Activated naive CD4-positive, alpha-beta T cell treated with anti-CD3 and anti-CD28 coated beads, Interleukin-2, amount 10 ng/mL, durations not matched to agents 7 days and 5 days (primary cell): ENCODE measurements at regions not wholly inside any gene's neighbourhood (a gene's known extent, or its start where the extent isn't known, plus 50 kb on each side); places are given as distances from the start of the nearest gene placed in this dataset.

Source experiments
- CTCF ChIA-PET: fragments of 350-600 bp; sonication (Branson Sonifier 250); formaldehyde crosslinking; loops from one replicate; lab custom pipeline; 2021; ENCODE audit warnings: antibody characterized with exemption; lab: Charles Lee
- DNase-seq: peaks from one replicate; pipeline ENCODE4 v3.0.0-alpha.2; 2020
- H3K27ac Mint-ChIP-seq: one replicate; pipeline ENCODE4 v1.8.0; 2021; ENCODE audit warnings: mild to moderate bottlenecking, moderate library complexity, mixed read lengths
- H3K27me3 Mint-ChIP-seq: one replicate; pipeline ENCODE4 v1.8.0; 2021; ENCODE audit warnings: mild to moderate bottlenecking, mixed read lengths
- H3K36me3 Mint-ChIP-seq: one replicate; pipeline ENCODE4 v1.8.0; 2021; ENCODE audit warnings: mixed read lengths
- H3K4me1 Mint-ChIP-seq: one replicate; pipeline ENCODE4 v1.8.0; 2021; ENCODE audit warnings: mixed read lengths
- H3K4me3 Mint-ChIP-seq: one replicate; pipeline ENCODE4 v1.8.0; 2021; ENCODE audit warnings: mild to moderate bottlenecking, moderate library complexity, mixed read lengths
- H3K9me3 Mint-ChIP-seq: one replicate; pipeline ENCODE4 v1.8.0; 2021; ENCODE audit warnings: mixed read lengths

DNA sequence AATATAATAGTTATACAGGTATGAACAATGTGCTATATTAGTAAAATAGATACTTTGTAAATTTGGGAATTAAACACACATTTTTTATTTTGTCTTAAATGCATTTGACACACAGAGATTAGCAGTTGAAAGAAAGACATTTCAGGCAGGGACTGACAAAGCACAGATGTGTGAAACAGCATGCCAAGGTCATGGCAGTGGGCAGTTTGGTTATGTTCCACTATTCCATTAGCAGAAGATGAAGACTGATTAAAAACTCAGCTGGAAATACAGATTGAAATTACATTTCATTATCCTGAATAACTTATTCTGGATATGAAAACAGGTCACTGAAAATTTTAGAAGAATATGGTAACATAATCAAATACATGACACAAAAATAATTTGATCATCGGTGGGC is 669.8 kb upstream of the LRFN5 start:
- Mint-ChIP-seq H3K4me3 (no peak overlapping the region), H3K27me3 (no peaks in the 10 kb centered on the region), H3K27ac (no peak overlapping the region), H3K36me3 (no peaks in the 10 kb centered on the region), H3K4me1 (no peaks in the 10 kb centered on the region), H3K9me3 (no peaks in the 10 kb centered on the region)
- DNase-seq: no peak
- CTCF ChIA-PET: no interaction called here

DNA sequence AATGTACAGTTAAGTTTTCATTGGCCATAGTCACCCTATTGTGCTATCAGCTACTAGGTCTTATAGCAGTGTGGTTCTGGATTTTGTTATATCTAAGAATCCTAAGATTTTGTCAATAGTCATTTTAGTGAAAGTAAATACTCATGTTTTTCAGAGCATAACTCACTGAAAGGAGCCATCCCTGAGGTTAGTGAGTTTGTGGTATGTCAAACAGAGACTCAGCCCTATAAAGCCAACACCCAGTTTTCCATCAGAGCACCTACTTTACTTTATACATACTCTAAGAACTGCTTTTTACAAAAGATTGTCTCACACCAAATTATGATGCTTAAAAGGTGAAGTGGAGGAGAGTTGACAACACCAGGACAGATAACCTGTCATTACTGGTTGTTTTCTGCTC is 686.3 kb upstream of the LRFN5 start:
- peaks cover 2% of the 10 kb centered on the region for H3K9me3 Mint-ChIP-seq
- CTCF ChIA-PET: no interaction called here
- no peak overlapping the region for H3K27ac Mint-ChIP-seq
- no peak for DNase-seq
- no peaks in the 10 kb centered on the region for H3K4me1 Mint-ChIP-seq
- H3K36me3 Mint-ChIP-seq: no peaks in the 10 kb centered on the region
- no peak overlapping the region for H3K4me3 Mint-ChIP-seq
- H3K27me3 Mint-ChIP-seq: no peaks in the 10 kb centered on the region

DNA sequence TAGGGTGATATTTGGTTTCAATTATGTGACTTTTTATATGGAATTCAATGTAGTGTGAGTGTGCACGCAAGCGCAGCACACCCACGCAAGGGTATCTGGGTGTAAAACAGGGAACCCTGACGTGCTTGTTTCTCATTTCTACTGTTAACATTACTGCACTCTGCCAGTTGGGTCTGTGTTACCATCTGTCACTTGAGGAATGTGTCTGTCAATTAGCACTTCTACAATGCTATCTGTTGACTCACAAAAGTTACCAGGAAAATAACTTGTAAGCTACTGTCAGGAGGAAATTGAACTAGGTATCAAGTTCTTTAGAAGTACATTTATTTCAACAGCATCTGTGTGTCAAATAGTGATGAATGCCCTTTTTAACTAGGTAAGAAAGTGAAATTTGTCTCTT is 695.5 kb upstream of the LRFN5 start:
- Mint-ChIP-seq H3K4me1 (no peaks in the 10 kb centered on the region), H3K4me3 (no peak overlapping the region), H3K27me3 (no peaks in the 10 kb centered on the region), H3K36me3 (no peaks in the 10 kb centered on the region), H3K9me3 (no peaks in the 10 kb centered on the region), H3K27ac (no peak overlapping the region)
- DNase-seq: no peak
- CTCF ChIA-PET: no interaction called here

DNA sequence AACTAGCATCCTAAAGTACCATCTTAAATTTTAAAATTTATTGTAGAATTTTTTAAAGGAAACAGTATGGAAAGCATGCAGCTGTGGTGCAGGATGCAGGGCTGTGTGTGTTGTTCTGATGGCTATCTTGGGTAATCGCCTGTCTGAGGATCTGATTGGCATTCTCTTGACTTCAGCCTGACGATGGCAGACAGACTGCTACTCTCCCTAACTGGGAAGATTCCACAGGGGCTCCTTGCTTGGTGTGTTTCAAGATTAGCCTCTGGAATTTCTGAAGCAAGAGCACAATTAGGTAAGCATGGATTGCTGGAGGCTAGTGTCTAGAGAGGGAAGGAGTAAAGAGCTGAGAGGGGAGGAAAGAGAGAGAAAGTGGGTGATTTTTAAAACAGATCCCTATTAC is 696.8 kb upstream of the LRFN5 start:
- Mint-ChIP-seq H3K27ac (no peak overlapping the region), H3K9me3 (no peaks in the 10 kb centered on the region), H3K27me3 (no peaks in the 10 kb centered on the region), H3K4me3 (no peak overlapping the region), H3K4me1 (no peaks in the 10 kb centered on the region), H3K36me3 (no peaks in the 10 kb centered on the region)
- no peak for DNase-seq
- CTCF ChIA-PET: no interaction called here

DNA sequence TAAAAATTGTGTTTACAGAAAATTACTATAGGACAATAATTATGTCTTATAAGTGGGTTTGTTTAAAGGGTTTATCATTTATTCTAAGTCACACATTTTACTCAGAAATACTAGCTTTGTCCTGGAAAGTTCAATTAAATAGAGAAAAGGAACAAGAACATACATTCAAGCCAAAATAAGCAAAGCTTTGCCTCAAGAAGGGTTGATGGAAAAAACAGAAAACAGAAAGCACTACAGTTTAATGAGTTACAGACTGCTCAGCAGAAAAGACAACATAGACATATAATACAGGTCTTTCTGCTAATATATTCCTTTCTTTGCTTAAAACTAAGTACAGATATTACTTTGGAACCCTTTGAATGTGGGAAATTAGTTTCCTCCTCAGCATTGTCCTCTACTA is 703.0 kb upstream of the LRFN5 start:
- no peaks in the 10 kb centered on the region for H3K36me3 Mint-ChIP-seq
- H3K9me3 Mint-ChIP-seq: peaks cover 3% of the 10 kb centered on the region
- no peak overlapping the region for H3K27ac Mint-ChIP-seq
- H3K27me3 Mint-ChIP-seq: no peaks in the 10 kb centered on the region
- CTCF ChIA-PET: no interaction called here
- no peak overlapping the region for H3K4me3 Mint-ChIP-seq
- no peak for DNase-seq
- H3K4me1 Mint-ChIP-seq: no peaks in the 10 kb centered on the region

DNA sequence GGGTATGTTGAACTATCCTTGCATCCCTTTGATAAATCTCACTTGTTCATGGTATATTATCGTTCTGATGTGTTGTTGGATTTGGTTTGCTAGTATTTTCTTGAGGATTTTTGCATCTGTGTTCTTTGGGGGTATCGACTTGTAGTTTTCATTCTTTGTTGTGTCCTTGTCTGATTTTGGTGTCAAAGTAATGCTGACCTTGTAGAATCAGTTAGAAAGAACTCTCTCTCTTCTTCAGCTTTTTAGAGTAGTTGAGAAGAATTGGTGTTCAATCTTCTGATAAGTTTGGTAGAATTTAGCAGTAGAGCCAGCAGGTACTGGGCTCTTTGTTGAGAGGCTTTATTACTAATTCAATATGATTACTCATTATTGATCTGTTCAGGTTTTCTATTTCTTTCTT is 707.2 kb upstream of the LRFN5 start:
- Mint-ChIP-seq H3K27ac (no peak overlapping the region), H3K4me3 (no peak overlapping the region)
- no peak for DNase-seq

DNA sequence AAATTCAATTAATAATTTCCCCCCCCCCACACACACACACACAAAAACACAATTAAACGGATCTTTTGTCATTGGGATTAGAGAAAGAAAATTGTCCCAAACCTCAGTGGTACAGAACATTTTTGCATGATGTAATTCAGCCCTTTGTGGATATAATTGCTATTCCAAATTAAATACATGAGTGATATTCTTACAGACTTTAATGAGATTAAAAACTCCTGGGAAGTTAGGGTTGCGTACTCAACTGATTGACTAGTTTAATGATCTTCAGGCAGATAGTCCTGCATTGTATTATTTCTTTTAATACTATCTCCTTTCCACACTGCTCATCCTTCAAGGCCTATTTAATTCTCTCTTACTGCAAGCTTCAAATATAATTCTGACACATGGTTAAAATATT is 711.8 kb upstream of the LRFN5 start:
- Mint-ChIP-seq H3K27me3 (no peaks in the 10 kb centered on the region), H3K36me3 (no peaks in the 10 kb centered on the region), H3K4me1 (no peaks in the 10 kb centered on the region), H3K4me3 (no peak overlapping the region), H3K27ac (no peak overlapping the region), H3K9me3 (peaks cover 13% of the 10 kb centered on the region)
- CTCF ChIA-PET: no interaction called here
- no peak for DNase-seq

More for the DNA sequence above, 707.2 kb upstream of the LRFN5 start:
- H3K27me3 Mint-ChIP-seq: no peaks in the 10 kb centered on the region
- H3K9me3 Mint-ChIP-seq: peaks cover 11% of the 10 kb centered on the region
- H3K4me1 Mint-ChIP-seq: no peaks in the 10 kb centered on the region
- CTCF ChIA-PET: no interaction called here
- no peaks in the 10 kb centered on the region for H3K36me3 Mint-ChIP-seq

DNA sequence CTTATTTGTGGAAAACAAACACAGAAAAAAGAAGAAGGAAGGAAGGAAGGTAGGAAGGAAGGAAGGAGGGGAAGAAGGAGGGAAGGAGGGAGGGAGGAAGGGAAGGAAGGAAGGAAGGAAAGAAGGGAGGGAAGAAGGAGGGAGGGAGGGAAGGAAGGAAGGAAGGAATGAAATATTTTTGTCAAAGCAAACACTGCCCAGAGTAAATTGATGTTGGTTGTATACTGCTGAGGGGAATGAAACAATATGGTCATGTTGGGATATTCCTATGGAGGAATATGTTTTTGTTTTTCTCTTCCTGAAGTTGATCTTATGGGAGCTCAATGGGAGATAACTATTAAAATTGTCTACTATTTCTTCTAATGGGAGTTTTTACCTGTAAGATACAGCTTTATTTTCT is 717.5 kb upstream of the LRFN5 start:
- DNase-seq: no peak
- H3K4me3 Mint-ChIP-seq: no peak overlapping the region
- H3K4me1 Mint-ChIP-seq: no peaks in the 10 kb centered on the region
- H3K36me3 Mint-ChIP-seq: no peaks in the 10 kb centered on the region
- H3K9me3 Mint-ChIP-seq: peaks cover 5% of the 10 kb centered on the region
- H3K27me3 Mint-ChIP-seq: no peaks in the 10 kb centered on the region
- CTCF ChIA-PET: no interaction called here
- H3K27ac Mint-ChIP-seq: no peak overlapping the region

DNA sequence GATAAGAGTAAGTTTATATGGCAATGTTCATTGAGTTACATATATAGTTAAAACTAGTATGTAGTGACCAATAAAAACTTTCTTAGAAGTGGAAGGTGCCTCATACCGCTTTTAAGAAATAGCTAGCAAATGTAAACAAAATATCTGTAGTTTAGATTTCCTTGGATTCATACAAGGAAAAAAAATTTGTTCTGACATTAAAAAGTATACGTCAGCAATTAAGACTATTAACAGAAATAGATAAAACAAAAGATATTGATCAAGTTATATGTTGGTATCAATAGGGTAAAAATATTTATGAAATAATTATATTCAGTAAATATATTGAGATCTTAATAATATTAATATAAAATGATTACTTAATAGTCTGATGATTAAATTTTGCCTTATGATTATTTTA is 718.8 kb upstream of the LRFN5 start:
- no peak overlapping the region for H3K4me3 Mint-ChIP-seq
- H3K4me1 Mint-ChIP-seq: no peaks in the 10 kb centered on the region
- H3K27me3 Mint-ChIP-seq: no peaks in the 10 kb centered on the region
- peaks cover 5% of the 10 kb centered on the region for H3K9me3 Mint-ChIP-seq
- H3K36me3 Mint-ChIP-seq: no peaks in the 10 kb centered on the region
- DNase-seq: no peak
- H3K27ac Mint-ChIP-seq: no peak overlapping the region
- CTCF ChIA-PET: no interaction called here

DNA sequence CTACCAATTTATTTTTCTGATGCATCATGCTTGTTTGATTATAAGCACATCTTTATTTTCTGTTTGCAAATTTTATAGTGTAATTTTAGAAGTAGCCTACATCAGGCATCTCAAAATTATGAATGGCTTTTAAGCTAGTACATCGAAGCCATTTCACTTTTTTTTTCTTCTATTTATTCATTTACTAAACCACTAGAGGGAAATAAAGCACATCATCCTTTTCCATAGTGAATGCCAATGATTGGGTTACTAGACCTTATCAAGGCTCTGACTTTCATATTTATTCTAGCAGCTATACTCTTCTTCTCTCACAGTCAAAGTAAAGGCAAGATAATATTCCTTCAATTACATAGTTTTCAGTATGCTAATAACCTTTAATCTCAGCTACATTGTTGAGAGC is 736.4 kb upstream of the LRFN5 start:
- Mint-ChIP-seq H3K27me3 (no peaks in the 10 kb centered on the region), H3K36me3 (no peaks in the 10 kb centered on the region), H3K27ac (no peak overlapping the region), H3K4me1 (no peaks in the 10 kb centered on the region), H3K9me3 (peaks cover 6% of the 10 kb centered on the region), H3K4me3 (no peak overlapping the region)
- CTCF ChIA-PET: no interaction called here
- no peak for DNase-seq

DNA sequence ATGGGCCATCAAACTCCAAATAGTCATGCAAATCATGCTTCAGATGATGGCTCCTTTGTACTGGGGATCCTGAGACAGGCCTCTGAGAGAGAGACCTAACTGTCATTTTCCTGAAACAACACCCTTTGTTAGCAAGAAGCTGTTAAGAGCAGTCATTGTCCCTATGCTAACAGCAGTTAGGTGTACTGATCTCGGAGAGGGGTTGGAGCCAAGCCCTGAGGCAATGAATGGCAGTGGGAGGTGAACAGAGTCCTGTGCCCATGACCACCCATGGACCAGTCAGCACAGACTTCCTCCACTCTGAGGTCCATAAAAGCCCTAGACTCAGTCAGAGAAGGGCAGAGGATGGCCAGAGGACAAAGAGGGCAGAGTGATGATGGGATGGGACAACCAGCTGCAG is 747.6 kb upstream of the LRFN5 start:
- CTCF ChIA-PET: no interaction called here
- Mint-ChIP-seq H3K4me1 (no peaks in the 10 kb centered on the region), H3K9me3 (peaks cover 4% of the 10 kb centered on the region), H3K36me3 (no peaks in the 10 kb centered on the region), H3K27ac (no peak overlapping the region), H3K27me3 (no peaks in the 10 kb centered on the region), H3K4me3 (no peak overlapping the region)
- DNase-seq: no peak

DNA sequence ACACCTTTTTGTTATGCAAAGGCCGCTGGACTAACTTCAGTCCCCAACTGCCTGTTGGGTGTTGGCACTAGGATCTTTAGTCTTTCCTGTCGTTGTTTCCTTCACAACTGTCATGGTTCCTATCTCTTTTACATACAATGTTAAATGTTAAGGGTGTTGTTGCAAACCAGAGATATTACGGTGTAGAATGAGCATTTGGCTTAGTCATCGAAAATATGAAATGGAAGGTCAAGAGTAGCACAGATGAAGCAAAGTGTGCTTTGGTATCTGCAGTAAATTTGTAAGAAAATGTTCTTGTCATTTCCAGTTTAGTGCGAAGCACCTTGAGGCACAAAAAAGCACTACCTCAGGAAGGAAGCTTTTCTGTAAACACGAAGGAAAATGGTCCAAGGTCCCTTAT is 751.3 kb upstream of the LRFN5 start:
- Mint-ChIP-seq H3K27ac (no peak overlapping the region), H3K27me3 (no peaks in the 10 kb centered on the region)
- DNase-seq: no peak

DNA sequence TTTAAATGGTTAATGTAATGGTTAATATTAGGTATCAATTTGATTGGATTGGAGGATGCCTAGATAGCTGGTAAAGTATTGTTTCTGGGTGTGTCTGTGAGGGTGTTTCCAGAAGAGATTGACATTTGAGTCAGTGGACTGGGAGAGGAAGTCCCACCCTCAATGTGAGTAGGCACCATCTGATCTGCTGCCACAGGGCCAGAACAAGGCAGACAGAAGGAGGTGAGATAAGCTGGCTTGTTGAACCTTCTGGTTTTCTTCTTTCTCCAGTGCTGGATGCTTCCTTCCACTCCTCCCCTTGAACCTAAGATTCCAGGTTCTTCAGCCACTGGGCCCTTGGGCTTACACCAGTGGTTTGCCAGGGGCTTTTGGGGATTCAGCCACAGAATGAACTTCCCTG is 756.5 kb upstream of the LRFN5 start:
- H3K27ac Mint-ChIP-seq: no peak overlapping the region
- CTCF ChIA-PET: no interaction called here
- no peak for DNase-seq
- no peaks in the 10 kb centered on the region for H3K36me3 Mint-ChIP-seq
- H3K9me3 Mint-ChIP-seq: no peaks in the 10 kb centered on the region
- H3K27me3 Mint-ChIP-seq: no peaks in the 10 kb centered on the region
- H3K4me1 Mint-ChIP-seq: no peaks in the 10 kb centered on the region
- no peak overlapping the region for H3K4me3 Mint-ChIP-seq

More for the DNA sequence above, 751.3 kb upstream of the LRFN5 start:
- Mint-ChIP-seq H3K4me3 (no peak overlapping the region), H3K36me3 (no peaks in the 10 kb centered on the region), H3K9me3 (peaks cover 2% of the 10 kb centered on the region), H3K4me1 (no peaks in the 10 kb centered on the region)
- CTCF ChIA-PET: no interaction called here

DNA sequence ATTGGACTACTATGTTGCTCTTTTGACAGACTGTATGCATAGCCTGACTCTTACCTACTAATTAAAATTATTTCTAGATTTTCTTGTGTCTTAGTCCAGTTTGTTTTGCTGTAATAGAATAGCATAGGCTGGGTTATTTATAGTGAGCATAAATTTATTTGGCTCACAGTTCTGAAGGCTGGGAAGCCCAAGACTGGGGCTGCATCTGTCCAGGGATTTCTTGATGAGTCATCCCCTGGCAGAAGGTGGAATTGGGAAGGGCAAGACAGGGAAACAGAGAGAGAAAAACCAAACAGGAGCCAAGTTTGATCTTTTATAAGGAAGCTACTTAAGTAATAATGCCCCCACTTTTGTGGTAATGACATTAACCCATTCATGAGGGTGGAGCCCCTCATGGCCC is 759.2 kb upstream of the LRFN5 start:
- Mint-ChIP-seq H3K9me3 (no peaks in the 10 kb centered on the region), H3K27me3 (no peaks in the 10 kb centered on the region), H3K27ac (no peak overlapping the region), H3K36me3 (no peaks in the 10 kb centered on the region), H3K4me3 (no peak overlapping the region), H3K4me1 (no peaks in the 10 kb centered on the region)
- no peak for DNase-seq
- CTCF ChIA-PET: no interaction called here

DNA sequence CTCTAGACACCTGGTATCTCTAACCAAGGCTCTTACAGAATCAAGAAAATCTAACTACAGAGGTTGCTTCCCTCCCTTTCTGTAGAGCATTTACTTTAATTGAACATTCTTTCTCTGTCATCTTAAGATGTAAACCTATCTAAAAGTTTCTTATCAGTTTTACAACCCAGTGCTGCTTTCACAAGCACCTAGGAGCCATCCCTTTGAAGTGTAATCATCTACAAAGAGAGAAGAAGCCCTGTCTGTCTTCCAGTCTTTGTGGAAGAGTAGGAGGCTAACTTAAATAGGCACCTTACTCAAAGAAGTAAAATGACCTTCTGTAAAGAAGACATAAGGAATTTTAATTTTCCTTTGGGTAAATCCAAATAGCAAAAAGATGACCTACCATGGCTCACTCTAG is 763.9 kb upstream of the LRFN5 start:
- Mint-ChIP-seq H3K27me3 (no peaks in the 10 kb centered on the region), H3K9me3 (no peaks in the 10 kb centered on the region), H3K36me3 (no peaks in the 10 kb centered on the region), H3K4me3 (no peak overlapping the region), H3K4me1 (no peaks in the 10 kb centered on the region), H3K27ac (no peak overlapping the region)
- CTCF ChIA-PET: no interaction called here
- DNase-seq: no peak

DNA sequence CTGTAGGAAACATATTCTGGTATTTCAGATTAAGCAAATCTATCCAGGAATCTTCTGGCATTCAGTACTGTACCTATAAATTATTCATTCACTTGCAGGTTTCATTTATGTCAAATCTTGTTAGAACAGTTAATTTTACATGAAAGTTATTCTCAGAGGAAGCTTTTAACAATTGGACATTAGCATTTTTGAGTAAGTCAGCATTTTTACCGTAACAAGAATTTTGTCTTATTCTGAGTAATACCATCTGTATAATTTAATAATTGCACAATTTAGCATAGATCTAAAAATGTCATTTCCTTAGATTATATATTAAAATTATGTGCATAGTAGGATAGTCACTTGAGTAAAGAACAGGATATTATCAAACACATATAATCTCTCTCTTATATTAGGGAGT is 764.8 kb upstream of the LRFN5 start:
- CTCF ChIA-PET: no interaction called here

More for the DNA sequence above, 764.8 kb upstream of the LRFN5 start:
- no peak overlapping the region for H3K27ac Mint-ChIP-seq
- H3K36me3 Mint-ChIP-seq: no peaks in the 10 kb centered on the region
- no peaks in the 10 kb centered on the region for H3K27me3 Mint-ChIP-seq
- no peaks in the 10 kb centered on the region for H3K9me3 Mint-ChIP-seq
- H3K4me1 Mint-ChIP-seq: no peaks in the 10 kb centered on the region
- no peak overlapping the region for H3K4me3 Mint-ChIP-seq
- DNase-seq: no peak
